Hepatocyte (in vitro differentiated cells): ENCODE measurements at regions not wholly inside any gene's neighbourhood (a gene's known extent, or its start where the extent isn't known, plus 50 kb on each side); places are given as distances from the start of the nearest gene placed in this dataset.

Experiments
- DNase-seq: peaks from one replicate; pipeline ENCODE4 v3.0.0-alpha.2; 2016; ENCODE audit warnings: low spot score
- H2AFZ ChIP-seq: fragments of 200-600 bp; sonication (generic); 2 replicates; pipeline ENCODE4 v1.6.0; 2016; ENCODE audit warnings: antibody characterized with exemption, mild to moderate bottlenecking
- H3K27ac ChIP-seq: fragments of 200-600 bp; sonication (generic); 2 replicates; pipeline ENCODE4 v1.5.1; 2016; ENCODE audit warnings: mild to moderate bottlenecking
- H3K27me3 ChIP-seq: fragments of 200-600 bp; sonication (generic); 2 replicates; pipeline ENCODE4 v1.6.1; 2016
- H3K36me3 ChIP-seq: fragments of 200-600 bp; sonication (generic); replicated peaks from 2 replicates; pipeline ENCODE4 v1.5.1; 2016; ENCODE audit warnings: low read depth; ENCODE audit not compliant: insufficient read depth
- H3K4me1 ChIP-seq: fragments of 200-600 bp; sonication (generic); 2 replicates; pipeline ENCODE4 v1.5.1; 2016; ENCODE audit warnings: mild to moderate bottlenecking, moderate library complexity; ENCODE audit not compliant: insufficient read depth
- H3K4me2 ChIP-seq: fragments of 200-600 bp; sonication (generic); 2 replicates; pipeline ENCODE4 v1.6.0; 2016
- H3K4me3 ChIP-seq: fragments of 200-600 bp; sonication (generic); 2 replicates; pipeline ENCODE4 v1.5.1; 2016; ENCODE audit warnings: mild to moderate bottlenecking
- H3K79me2 ChIP-seq: fragments of 200-600 bp; sonication (generic); 2 replicates; pipeline ENCODE4 v1.6.0; 2017; ENCODE audit warnings: mild to moderate bottlenecking
- H3K9me2 ChIP-seq: fragments of 200-600 bp; sonication (generic); replicated peaks from 2 replicates; pipeline ENCODE4 v1.6.0; 2017; ENCODE audit warnings: mild to moderate bottlenecking; ENCODE audit not compliant: insufficient read depth
- H3K9me3 ChIP-seq: fragments of 200-600 bp; sonication (generic); 2 replicates; pipeline ENCODE4 v1.5.1; 2016; ENCODE audit warnings: low read depth, mild to moderate bottlenecking
- H4K20me1 ChIP-seq: fragments of 200-600 bp; sonication (generic); 2 replicates; pipeline ENCODE4 v1.6.0; 2016; ENCODE audit warnings: mild to moderate bottlenecking; ENCODE audit not compliant: insufficient read depth, poor library complexity, severe bottlenecking
- CTCF ChIP-seq: fragments of 200-600 bp; sonication (generic); IDR thresholded peaks from 2 replicates; pipeline ENCODE4 v1.5.1; 2016; ENCODE audit warnings: antibody characterized with exemption, mild to moderate bottlenecking; ENCODE audit not compliant: poor library complexity
- EZH2 ChIP-seq: fragments of 200-600 bp; sonication (generic); IDR thresholded peaks from 2 replicates; pipeline ENCODE4 v1.6.1; 2016; ENCODE audit warnings: antibody characterized with exemption, mild to moderate bottlenecking, borderline replicate concordance
- EZH2phosphoT487 ChIP-seq: fragments of 200-600 bp; sonication (generic); IDR thresholded peaks from one replicate; pipeline ENCODE4 v1.6.1; 2018; ENCODE audit warnings: antibody characterized with exemption, mild to moderate bottlenecking, low read depth, moderate library complexity; ENCODE audit not compliant: unreplicated experiment, severe bottlenecking
- WGBS: methylation state at CpG from one replicate; pipeline ENCODE4 v1.1.6; 2016; ENCODE audit warnings: low lambda C conversion rate; ENCODE audit errors: missing lambda C conversion rate; 5-methylcytosine and 5-hydroxymethylcytosine counted together

GRCh38 chr18:51623653-51624052 lies 426.2 kb upstream of the MEX3C start:
- TF ChIP-seq EZH2 (no peak), EZH2phosphoT487 (no peak), CTCF (no peak)
- Histone ChIP-seq H4K20me1 (no peaks in the 10 kb centered on the region), H3K4me2 (no peak overlapping the region), H3K4me3 (no peak overlapping the region), H3K36me3 (no peaks in the 10 kb centered on the region), H3K9me3 (no peaks in the 10 kb centered on the region), H3K9me2 (no peaks in the 10 kb centered on the region), H3K27ac (no peak overlapping the region), H2AFZ (no peak overlapping the region), H3K27me3 (peaks cover 5% of the 10 kb centered on the region), H3K4me1 (no peaks in the 10 kb centered on the region), H3K79me2 (no peaks in the 10 kb centered on the region)
- WGBS: 81% methylated on average over 1 of the region's 1 CpG
- DNase-seq: no peak

- Histone ChIP-seq H3K27ac (no peak overlapping the region), H3K9me2 (no peaks in the 10 kb centered on the region)
These were observed 433.2 kb upstream of the MEX3C start for GRCh38 chr18:51630706-51631105.

GRCh38 chr18:51637881-51638280 lies 440.4 kb upstream of the MEX3C start:
- Histone ChIP-seq H3K9me3 (no peaks in the 10 kb centered on the region), H3K9me2 (no peaks in the 10 kb centered on the region), H3K4me1 (no peaks in the 10 kb centered on the region), H3K27me3 (no peaks in the 10 kb centered on the region), H3K79me2 (no peaks in the 10 kb centered on the region), H3K4me3 (no peak overlapping the region), H3K4me2 (no peak overlapping the region), H2AFZ (no peak overlapping the region), H4K20me1 (no peaks in the 10 kb centered on the region), H3K36me3 (no peaks in the 10 kb centered on the region), H3K27ac (no peak overlapping the region)
- TF ChIP-seq EZH2phosphoT487 (no peak), CTCF (no peak), EZH2 (no peak)
- WGBS: 71% methylated on average over 4 of the region's 4 CpGs
- DNase-seq: no peak

More at GRCh38 chr18:51630706-51631105, 433.2 kb upstream of the MEX3C start:
- H3K4me3 ChIP-seq: no peak overlapping the region
- no peaks in the 10 kb centered on the region for H4K20me1 ChIP-seq
- no peaks in the 10 kb centered on the region for H3K36me3 ChIP-seq
- H3K4me2 ChIP-seq: no peak overlapping the region
- no peaks in the 10 kb centered on the region for H3K4me1 ChIP-seq
- no peaks in the 10 kb centered on the region for H3K27me3 ChIP-seq
- no peaks in the 10 kb centered on the region for H3K79me2 ChIP-seq
- H3K9me3 ChIP-seq: no peaks in the 10 kb centered on the region
- no peak for TF ChIP-seq EZH2
- TF ChIP-seq EZH2phosphoT487: no peak
- no peak for TF ChIP-seq CTCF
- no peak for DNase-seq
- no peak overlapping the region for H2AFZ ChIP-seq

- Histone ChIP-seq H3K36me3 (no peaks in the 10 kb centered on the region), H3K4me1 (no peaks in the 10 kb centered on the region), H3K27me3 (no peaks in the 10 kb centered on the region), H3K27ac (no peak overlapping the region), H4K20me1 (no peaks in the 10 kb centered on the region), H3K79me2 (no peaks in the 10 kb centered on the region), H3K9me2 (no peaks in the 10 kb centered on the region), H3K4me3 (no peak overlapping the region), H3K4me2 (no peak overlapping the region), H2AFZ (no peak overlapping the region), H3K9me3 (no peaks in the 10 kb centered on the region)
- no peak for TF ChIP-seq CTCF
- TF ChIP-seq EZH2: no peak
- no peak for DNase-seq
These were observed 442.1 kb upstream of the MEX3C start for GRCh38 chr18:51639541-51639940.
